ENCODE measurements at regions not wholly inside any gene's neighbourhood (a gene's known extent, or its start where the extent isn't known, plus 50 kb on each side); places are given as distances from the start of the nearest gene placed in this dataset.
"Not testable (repeated sequence)": the region's sequence is repeated elsewhere in the genome, so short reads cannot be mapped to it uniquely, and the experiment has no call there.

- DNase-seq, result no peak
Observed at GRCh38 chr13:65268009-65268408, 1962.1 kb downstream of the PCDH9 start.

GRCh38 chr13:65265988-65266387, 1964.1 kb downstream of the PCDH9 start:
- no peak for DNase-seq

- DNase-seq, result no peak
Observed at GRCh38 chr13:65264066-65264465, 1966.1 kb downstream of the PCDH9 start.

GRCh38 chr13:65260946-65261891, 1968.9 kb downstream of the PCDH9 start:
- no peak for DNase-seq

- DNase-seq, result no peak
Observed at GRCh38 chr13:65240773-65241172, 1989.4 kb downstream of the PCDH9 start.

- DNase-seq, result no peak
Observed at GRCh38 chr13:65236841-65237418, 1993.2 kb downstream of the PCDH9 start.

- DNase-seq, result no peak
Observed at GRCh38 chr13:65217471-65217995, 2012.6 kb downstream of the PCDH9 start.

GRCh38 chr13:65202845-65203244, 2027.3 kb downstream of the PCDH9 start:
- not testable (repeated sequence) for DNase-seq

GRCh38 chr13:65188721-65189120, 2041.4 kb downstream of the PCDH9 start:
- DNase-seq, result no peak

- DNase-seq, result no peak
Observed at GRCh38 chr13:65168026-65168425, 2062.1 kb downstream of the PCDH9 start.

- DNase-seq, result no peak
Observed at GRCh38 chr13:65166675-65167074, 2063.5 kb downstream of the PCDH9 start.

GRCh38 chr13:65159803-65160202, 2070.3 kb downstream of the PCDH9 start:
- no peak for DNase-seq

- DNase-seq, result no peak
Observed at GRCh38 chr13:65155861-65156260, 2074.3 kb downstream of the PCDH9 start.

- no peak for DNase-seq
Observed at GRCh38 chr13:65154661-65155447, 2075.3 kb downstream of the PCDH9 start.

- DNase-seq, result no peak
Observed at GRCh38 chr13:65149687-65150086, 2080.4 kb downstream of the PCDH9 start.

GRCh38 chr13:65143920-65144319, 2086.2 kb downstream of the PCDH9 start:
- no peak for DNase-seq

GRCh38 chr13:65133094-65133493, 2097.0 kb downstream of the PCDH9 start:
- no peak for DNase-seq

GRCh38 chr13:65125236-65125635, 2104.9 kb downstream of the PCDH9 start:
- no peak for DNase-seq

- DNase-seq, result no peak
Observed at GRCh38 chr13:65112531-65112941, 2117.6 kb downstream of the PCDH9 start.

- no peak for DNase-seq
Observed at GRCh38 chr13:65112123-65112522, 2118.0 kb downstream of the PCDH9 start.

- DNase-seq, result no peak
Observed at GRCh38 chr13:65111223-65111622, 2118.9 kb downstream of the PCDH9 start.

- DNase-seq, result not testable (repeated sequence)
Observed at GRCh38 chr13:65104436-65104835, 2125.7 kb downstream of the PCDH9 start.

GRCh38 chr13:65103351-65103750, 2126.8 kb downstream of the PCDH9 start:
- DNase-seq, result no peak
